ENCODE measurements at regions not wholly inside any gene's neighbourhood (a gene's known extent, or its start where the extent isn't known, plus 50 kb on each side); places are given as distances from the start of the nearest gene placed in this dataset.

GRCh38 chr3:102576651-102577050 lies 141.8 kb downstream of the ZPLD1 start:
- peaks cover 0 to 14% (median 0%) of the 10 kb centered on the region in 5 donors for H3K4me1 ChIP-seq (ENCODE audit: control insufficient read depth in 5 of 5, insufficient read depth in 5 of 5, low read length in 5 of 5)
- H3K27ac ChIP-seq (ENCODE audit: low read depth in 1 of 2, low read length in 1 of 2), result no peak overlapping the region
- H3K4me3 ChIP-seq, result no peak overlapping the region
- DNase-seq (peak in 2 of 3 donors; percentile 47 to 58), ATAC-seq (ENCODE audit: insufficient read depth, low FRiP score) (no peak)
- no peaks in the 10 kb centered on the region for H3K9me3 ChIP-seq (ENCODE audit: control insufficient read depth in 4 of 4, insufficient read depth in 3 of 4, low read length in 3 of 4)
- H3K27me3 ChIP-seq (ENCODE audit: control insufficient read depth in 3 of 3, insufficient read depth in 3 of 3, low read length in 2 of 3), result no peaks in the 10 kb centered on the region
- TF ChIP-seq, protein P1, sequence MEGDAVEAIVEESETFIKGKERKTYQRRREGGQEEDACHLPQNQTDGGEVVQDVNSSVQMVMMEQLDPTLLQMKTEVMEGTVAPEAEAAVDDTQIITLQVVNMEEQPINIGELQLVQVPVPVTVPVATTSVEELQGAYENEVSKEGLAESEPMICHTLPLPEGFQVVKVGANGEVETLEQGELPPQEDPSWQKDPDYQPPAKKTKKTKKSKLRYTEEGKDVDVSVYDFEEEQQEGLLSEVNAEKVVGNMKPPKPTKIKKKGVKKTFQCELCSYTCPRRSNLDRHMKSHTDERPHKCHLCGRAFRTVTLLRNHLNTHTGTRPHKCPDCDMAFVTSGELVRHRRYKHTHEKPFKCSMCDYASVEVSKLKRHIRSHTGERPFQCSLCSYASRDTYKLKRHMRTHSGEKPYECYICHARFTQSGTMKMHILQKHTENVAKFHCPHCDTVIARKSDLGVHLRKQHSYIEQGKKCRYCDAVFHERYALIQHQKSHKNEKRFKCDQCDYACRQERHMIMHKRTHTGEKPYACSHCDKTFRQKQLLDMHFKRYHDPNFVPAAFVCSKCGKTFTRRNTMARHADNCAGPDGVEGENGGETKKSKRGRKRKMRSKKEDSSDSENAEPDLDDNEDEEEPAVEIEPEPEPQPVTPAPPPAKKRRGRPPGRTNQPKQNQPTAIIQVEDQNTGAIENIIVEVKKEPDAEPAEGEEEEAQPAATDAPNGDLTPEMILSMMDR (IDR thresholded peaks at IDR 0.05; ENCODE audit: control extremely low read depth, extremely low read depth), result no peak
- no peak overlapping the region for H3K9ac ChIP-seq (ENCODE audit: insufficient read depth in 1 of 2, low read length in 2 of 2)
- no peaks in the 10 kb centered on the region for H3K36me3 ChIP-seq (ENCODE audit: control insufficient read depth in 4 of 4, insufficient read depth in 4 of 4, low read length in 4 of 4)
- WGBS, 2 donors, result 63 to 65% methylated on average over 1 of the region's 1 CpG

- Histone ChIP-seq H3K4me3 (no peak overlapping the region), H3K27me3 (ENCODE audit: control insufficient read depth in 3 of 3, insufficient read depth in 3 of 3, low read length in 2 of 3) (no peaks in the 10 kb centered on the region), H3K9me3 (ENCODE audit: control insufficient read depth in 4 of 4, insufficient read depth in 3 of 4, low read length in 3 of 4) (no peaks in the 10 kb centered on the region), H3K9ac (ENCODE audit: insufficient read depth in 1 of 2, low read length in 2 of 2) (no peak overlapping the region), H3K27ac (ENCODE audit: low read depth in 1 of 2, low read length in 1 of 2) (no peak overlapping the region), H3K4me1 (ENCODE audit: control insufficient read depth in 5 of 5, insufficient read depth in 5 of 5, low read length in 5 of 5) (peaks cover 0 to 14% (median 0%) of the 10 kb centered on the region in 5 donors), H3K36me3 (ENCODE audit: control insufficient read depth in 4 of 4, insufficient read depth in 4 of 4, low read length in 4 of 4) (no peaks in the 10 kb centered on the region)
- 85 to 87% methylated on average over 1 of the region's 1 CpG for WGBS, 2 donors
- TF ChIP-seq, protein P1 (IDR thresholded peaks at IDR 0.05; ENCODE audit: control extremely low read depth, extremely low read depth), result no peak
- ATAC-seq (ENCODE audit: insufficient read depth, low FRiP score) (no peak), DNase-seq (peak in 1 of 3 donors; percentile 75)
These were observed 142.4 kb downstream of the ZPLD1 start for GRCh38 chr3:102577082-102577789.

DNA sequence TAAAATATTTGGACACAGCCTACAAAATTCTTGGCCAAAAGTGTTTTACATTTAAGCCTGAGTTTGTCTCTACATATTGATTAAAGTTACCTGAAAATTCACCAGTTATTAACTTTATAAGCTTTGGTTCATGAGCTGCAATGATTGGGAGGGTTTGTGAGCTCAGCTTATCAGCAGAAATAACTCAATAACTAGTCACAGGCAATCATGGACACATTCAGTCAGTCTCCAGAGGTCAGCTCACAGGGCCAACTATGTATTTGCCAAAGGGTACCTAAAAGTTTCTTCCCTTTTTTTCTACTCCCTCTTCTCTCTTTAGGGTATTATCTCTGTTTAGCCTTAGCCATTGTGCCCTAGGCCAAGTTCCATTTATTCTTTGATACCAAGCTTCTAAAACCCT lies 145.9 kb downstream of the ZPLD1 start:
- no peak overlapping the region for H3K27ac ChIP-seq (ENCODE audit: low read depth in 1 of 2, low read length in 1 of 2)
- H3K9ac ChIP-seq (ENCODE audit: insufficient read depth in 1 of 2, low read length in 2 of 2), result no peak overlapping the region
- H3K9me3 ChIP-seq (ENCODE audit: control insufficient read depth in 4 of 4, insufficient read depth in 3 of 4, low read length in 3 of 4), result no peaks in the 10 kb centered on the region
- no peak for DNase-seq
- no peaks in the 10 kb centered on the region for H3K36me3 ChIP-seq (ENCODE audit: control insufficient read depth in 4 of 4, insufficient read depth in 4 of 4, low read length in 4 of 4)
- no peak for ATAC-seq (ENCODE audit: insufficient read depth, low FRiP score)
- TF ChIP-seq, protein P1 (IDR thresholded peaks at IDR 0.05; ENCODE audit: control extremely low read depth, extremely low read depth), result no peak
- H3K4me3 ChIP-seq, result no peak overlapping the region
- H3K4me1 ChIP-seq (ENCODE audit: control insufficient read depth in 5 of 5, insufficient read depth in 5 of 5, low read length in 5 of 5), result peaks cover 0 to 14% (median 0%) of the 10 kb centered on the region in 5 donors
- H3K27me3 ChIP-seq (ENCODE audit: control insufficient read depth in 3 of 3, insufficient read depth in 3 of 3, low read length in 2 of 3), result no peaks in the 10 kb centered on the region

GRCh38 chr3:102586485-102586884 lies 151.7 kb downstream of the ZPLD1 start:
- Histone ChIP-seq H3K27me3 (ENCODE audit: control insufficient read depth in 3 of 3, insufficient read depth in 3 of 3, low read length in 2 of 3) (no peaks in the 10 kb centered on the region), H3K36me3 (ENCODE audit: control insufficient read depth in 4 of 4, insufficient read depth in 4 of 4, low read length in 4 of 4) (no peaks in the 10 kb centered on the region), H3K4me1 (ENCODE audit: control insufficient read depth in 5 of 5, insufficient read depth in 5 of 5, low read length in 5 of 5) (no peaks in the 10 kb centered on the region), H3K9ac (ENCODE audit: insufficient read depth in 1 of 2, low read length in 2 of 2) (no peak overlapping the region), H3K27ac (ENCODE audit: low read depth in 1 of 2, low read length in 1 of 2) (no peak overlapping the region), H3K9me3 (ENCODE audit: control insufficient read depth in 4 of 4, insufficient read depth in 3 of 4, low read length in 3 of 4) (peaks cover 0 to 3% (median 0%) of the 10 kb centered on the region in 4 donors), H3K4me3 (no peak overlapping the region)
- DNase-seq (no peak), ATAC-seq (ENCODE audit: insufficient read depth, low FRiP score) (no peak)
- WGBS, 2 donors, result 78 to 90% methylated on average over 4 of the region's 4 CpGs
- TF ChIP-seq, protein P1 (IDR thresholded peaks at IDR 0.05; ENCODE audit: control extremely low read depth, extremely low read depth), result no peak

All from lung (tissue), 11 donors.